ENCODE measurements at regions not wholly inside any gene's neighbourhood (a gene's known extent, or its start where the extent isn't known, plus 50 kb on each side); places are given as distances from the start of the nearest gene placed in this dataset.

DNA sequence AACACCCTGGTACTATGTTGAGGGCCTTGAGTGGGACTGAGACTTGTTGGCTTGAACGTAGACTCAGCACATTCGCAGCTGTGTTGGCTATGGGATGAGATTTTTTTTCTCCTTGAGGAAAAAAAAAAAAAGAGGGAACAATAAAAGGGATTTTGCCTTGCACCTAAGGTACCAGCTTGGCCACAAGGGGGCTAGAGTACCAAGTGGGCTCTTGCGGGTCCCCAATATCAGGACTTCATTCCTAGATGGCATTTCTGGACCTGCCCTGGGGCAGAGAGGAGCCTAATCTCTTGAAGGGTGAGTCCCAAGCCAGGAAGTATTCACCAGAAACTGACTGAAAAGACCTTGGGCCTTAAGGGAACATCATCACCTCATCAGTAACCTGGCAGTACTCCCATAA is 1083.6 kb upstream of the PHF14 start:
- TF ChIP-seq, protein P1, sequence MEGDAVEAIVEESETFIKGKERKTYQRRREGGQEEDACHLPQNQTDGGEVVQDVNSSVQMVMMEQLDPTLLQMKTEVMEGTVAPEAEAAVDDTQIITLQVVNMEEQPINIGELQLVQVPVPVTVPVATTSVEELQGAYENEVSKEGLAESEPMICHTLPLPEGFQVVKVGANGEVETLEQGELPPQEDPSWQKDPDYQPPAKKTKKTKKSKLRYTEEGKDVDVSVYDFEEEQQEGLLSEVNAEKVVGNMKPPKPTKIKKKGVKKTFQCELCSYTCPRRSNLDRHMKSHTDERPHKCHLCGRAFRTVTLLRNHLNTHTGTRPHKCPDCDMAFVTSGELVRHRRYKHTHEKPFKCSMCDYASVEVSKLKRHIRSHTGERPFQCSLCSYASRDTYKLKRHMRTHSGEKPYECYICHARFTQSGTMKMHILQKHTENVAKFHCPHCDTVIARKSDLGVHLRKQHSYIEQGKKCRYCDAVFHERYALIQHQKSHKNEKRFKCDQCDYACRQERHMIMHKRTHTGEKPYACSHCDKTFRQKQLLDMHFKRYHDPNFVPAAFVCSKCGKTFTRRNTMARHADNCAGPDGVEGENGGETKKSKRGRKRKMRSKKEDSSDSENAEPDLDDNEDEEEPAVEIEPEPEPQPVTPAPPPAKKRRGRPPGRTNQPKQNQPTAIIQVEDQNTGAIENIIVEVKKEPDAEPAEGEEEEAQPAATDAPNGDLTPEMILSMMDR (conservative IDR thresholded peaks at IDR 0.05; ENCODE audit: low read depth, low read length) = no peak
- TF ChIP-seq EZH2 (IDR thresholded peaks at IDR 0.05; ENCODE audit: borderline replicate concordance, low read depth, low read length, poor library complexity, severe bottlenecking) = no peak
